EH (cell line): ENCODE measurements at regions not wholly inside any gene's neighbourhood (a gene's known extent, or its start where the extent isn't known, plus 50 kb on each side); places are given as distances from the start of the nearest gene placed in this dataset.

ENCODE experiments used
- DNase-seq: peaks from one replicate; pipeline ENCODE4 v3.0.0-alpha.2; 2015; ENCODE audit warnings: low read depth

DNA sequence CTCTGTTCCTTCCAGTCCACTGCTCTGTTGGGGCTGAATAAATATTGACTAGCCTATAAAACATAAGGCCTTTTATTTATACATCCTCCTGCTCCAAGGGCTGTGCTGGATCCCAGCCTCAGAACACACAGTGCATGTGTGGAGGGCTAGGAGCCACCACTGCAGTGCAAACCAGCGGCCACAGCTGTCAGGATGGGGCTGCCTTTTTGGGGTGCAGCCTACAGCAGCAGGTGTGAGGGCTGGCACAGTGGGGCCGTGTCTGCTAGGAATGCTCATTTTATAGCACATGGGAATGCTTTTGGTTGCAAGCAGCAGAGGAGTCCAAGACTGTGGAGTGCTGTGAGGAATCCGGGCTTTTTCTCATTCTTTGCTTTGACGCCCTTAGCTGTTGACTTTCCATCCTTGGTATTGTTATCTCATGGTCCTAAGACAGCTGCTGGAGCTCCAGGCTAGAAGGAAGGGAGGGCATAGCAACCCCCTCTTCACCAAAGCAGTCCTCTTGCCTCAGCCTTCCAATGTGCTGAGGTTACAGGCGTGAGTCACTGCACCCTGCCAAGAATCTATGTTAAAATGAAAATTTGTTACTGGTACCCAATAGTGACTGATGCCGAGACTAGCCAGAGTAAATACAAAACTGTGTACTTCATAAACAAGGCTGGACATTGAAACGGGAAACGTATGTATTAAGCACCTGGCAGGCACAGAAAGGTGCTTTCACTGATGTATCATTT, 334.3 kb upstream of the GATB start:
- peak; percentile 76 for DNase-seq

DNA sequence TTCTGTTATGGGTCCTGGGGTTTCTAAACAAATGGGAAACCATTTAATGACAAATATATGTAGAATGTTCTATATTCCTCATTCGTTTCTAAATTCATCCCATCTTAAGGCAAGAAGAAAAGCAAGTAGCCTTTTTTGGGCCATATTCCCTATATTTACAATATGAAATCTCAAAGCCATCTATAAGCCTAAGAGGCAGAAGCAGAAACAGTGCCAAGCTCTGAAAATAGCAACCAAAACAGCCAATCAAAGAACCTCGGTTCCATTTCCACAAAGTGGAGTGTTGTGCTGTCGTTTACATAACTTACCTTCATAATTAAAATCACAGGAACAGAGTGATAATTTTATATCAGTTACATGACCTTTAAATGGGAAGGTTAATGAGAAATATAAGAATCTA, 330.6 kb upstream of the GATB start:
- DNase-seq, result no peak

DNA sequence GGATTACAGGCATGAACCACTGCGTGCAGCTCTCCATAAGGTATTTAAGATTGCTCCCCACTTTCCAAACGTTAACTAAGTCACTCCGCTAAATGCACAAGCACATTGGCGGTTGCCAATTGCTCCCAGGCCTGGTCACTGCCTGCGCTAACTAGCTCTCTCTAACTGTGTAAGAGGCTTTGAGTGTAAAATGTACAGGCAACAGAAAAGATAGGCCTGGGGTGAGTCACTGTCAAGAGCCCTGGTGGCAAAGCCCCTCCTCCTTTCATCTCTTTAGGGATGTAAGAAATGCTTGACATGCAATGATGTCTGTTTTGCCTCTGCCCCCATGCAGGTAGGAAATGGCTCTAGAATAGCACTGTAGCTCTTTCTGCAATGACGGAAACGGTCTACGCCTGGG, 329.7 kb upstream of the GATB start:
- peak; percentile 18 for DNase-seq

DNA sequence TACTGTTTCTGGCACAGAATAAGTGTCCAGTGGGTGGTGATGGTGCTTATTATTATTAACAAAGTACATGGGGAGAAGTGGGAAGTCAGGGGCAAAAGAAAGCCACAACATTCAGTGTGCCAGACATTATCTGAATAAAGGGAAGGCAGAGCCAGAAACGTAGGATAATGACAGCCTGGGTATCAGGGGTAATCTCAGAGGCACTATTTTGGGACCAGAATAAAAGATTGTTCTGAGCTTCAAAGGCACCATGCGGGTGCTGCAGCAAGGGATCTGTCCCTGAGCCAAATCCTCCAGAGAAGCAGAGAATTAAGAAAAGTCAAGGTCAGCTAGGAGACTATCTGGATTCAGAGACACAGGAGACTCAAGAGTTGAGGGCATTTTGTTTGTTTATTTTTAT, 328.8 kb upstream of the GATB start:
- DNase-seq, result no peak

DNA sequence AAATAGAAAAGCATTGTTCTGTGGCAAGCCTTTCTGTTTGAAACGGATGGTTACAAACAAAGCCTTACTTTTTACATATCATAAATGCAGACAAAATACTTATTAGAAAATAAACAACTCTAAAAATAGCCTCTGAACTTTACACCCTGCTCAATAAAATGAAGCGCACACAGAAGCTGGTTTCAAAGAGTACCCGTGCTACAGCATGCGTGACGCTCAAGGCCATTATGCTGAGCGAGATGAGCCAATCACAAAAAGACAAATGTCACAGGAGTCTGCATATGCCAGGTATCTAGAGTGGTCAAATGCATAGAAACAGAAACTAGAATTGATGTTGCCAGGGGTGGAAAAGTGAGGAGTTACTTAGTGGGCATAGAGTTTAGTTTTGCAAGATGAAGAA, 326.5 kb upstream of the GATB start:
- no peak for DNase-seq

- no peak for DNase-seq
Observed at GRCh38 chr4:152085657-152086056, 324.9 kb upstream of the GATB start.

GRCh38 chr4:152083338-152083737, 322.5 kb upstream of the GATB start:
- no peak for DNase-seq

DNA sequence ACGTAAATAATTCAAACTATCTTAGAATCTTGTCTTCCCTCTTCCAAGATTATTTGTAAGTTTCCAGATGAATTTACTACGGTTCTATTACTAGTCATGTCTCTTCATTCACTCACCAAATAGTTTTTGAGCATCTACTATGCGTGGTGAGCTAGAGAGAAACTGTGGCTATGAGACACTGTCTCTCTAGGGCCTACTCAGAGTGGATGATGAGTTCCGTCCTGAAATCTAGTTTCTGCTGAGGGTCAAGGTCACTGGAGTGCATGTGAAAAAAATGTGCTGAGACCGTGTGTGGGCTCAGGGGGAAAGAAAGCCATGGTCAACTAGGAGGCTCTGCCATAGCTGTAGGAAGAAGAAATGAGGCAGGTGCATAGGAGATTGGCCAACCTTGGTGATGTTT, 320.2 kb upstream of the GATB start:
- no peak for DNase-seq

DNA sequence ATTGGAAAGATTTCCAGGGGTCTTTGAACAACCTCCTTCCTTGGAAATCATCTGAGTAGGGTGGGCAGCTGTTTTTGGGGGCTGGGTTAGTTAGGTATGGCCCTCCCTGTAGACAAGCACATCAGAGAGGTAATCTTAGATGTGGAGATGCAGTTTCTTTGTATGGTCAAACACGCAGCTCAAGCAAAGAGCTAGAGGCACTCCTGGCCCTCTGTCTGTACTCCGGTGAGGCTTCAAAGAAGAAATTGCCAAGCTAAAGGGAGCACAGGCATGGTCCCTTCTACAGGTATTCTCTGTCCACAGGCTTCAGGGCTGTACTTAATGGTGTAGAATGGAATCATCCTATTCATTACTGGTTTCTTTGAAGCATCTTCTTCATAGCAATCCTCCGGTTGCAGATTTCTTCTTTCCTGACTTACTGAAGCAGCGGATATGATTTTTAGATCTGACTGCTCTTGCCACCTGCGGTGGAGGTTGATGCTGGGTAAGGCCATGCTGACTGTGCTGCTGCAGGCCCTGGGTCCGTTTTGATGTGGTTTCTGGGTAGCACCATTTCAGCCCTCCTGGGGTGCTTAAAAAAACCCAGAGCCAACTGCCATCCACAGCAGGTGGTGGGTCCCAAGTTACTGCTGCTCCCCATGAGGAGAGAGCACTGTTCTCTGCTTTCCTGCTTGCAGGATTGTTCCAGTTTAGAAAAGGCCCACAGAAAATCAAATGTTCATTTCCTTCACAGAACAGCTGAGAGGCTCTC, 318.9 kb upstream of the GATB start:
- no peak for DNase-seq

DNA sequence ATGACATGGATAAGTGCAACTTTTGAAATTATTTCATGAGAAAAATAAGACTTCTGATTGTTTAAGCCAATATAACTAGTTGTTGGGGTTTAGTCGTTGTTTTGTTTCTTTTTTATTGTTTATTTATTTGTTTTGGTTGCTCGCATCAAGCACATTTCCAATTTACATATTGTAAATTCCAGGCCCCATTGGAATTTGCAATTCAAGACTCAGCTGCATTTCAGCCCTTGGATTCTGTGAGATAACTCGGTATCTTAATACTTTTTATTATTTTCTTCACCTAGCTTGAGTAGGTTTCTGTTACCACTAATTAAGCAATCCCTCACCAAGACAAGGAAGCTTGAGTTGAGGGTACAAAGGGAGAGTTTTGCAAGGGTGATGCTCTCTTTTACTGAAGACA, 318.3 kb upstream of the GATB start:
- DNase-seq, result no peak

GRCh38 chr4:152077582-152077981, 316.8 kb upstream of the GATB start:
- no peak for DNase-seq

DNA sequence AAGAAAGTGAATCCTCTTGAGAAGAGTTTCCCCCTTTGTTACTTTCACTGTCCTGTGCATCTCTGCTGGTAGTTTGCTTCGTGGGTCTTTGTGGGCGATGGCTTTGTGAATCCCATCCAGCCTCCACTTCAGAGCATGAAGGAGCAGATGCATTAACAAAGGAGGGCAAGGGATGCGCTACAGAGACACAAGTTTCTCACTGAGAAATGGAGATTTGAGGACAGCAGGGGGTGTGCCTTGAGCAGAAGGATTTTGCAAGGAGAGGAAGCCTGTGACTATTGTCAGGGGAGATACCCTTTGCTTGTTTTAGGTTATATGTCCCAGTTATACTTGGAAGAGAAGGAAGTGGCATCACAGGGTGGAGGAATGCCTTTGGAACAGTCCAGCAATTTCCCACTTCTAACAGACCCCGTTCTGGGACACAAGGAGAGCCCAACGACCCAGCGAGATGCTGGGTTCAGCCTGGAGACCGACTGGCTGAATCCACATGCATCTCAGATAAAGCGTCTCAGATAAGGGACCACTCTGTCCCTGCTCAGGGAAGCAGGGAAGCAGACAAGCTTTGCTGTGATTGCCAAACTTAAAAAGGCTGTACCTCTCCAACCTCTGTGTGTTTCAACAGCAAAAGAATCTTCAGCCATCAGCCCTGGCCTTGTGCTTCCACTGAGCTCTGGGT, 314.6 kb upstream of the GATB start:
- no peak for DNase-seq

- no peak for DNase-seq
Observed at GRCh38 chr4:152074573-152074972, 313.8 kb upstream of the GATB start.

DNA sequence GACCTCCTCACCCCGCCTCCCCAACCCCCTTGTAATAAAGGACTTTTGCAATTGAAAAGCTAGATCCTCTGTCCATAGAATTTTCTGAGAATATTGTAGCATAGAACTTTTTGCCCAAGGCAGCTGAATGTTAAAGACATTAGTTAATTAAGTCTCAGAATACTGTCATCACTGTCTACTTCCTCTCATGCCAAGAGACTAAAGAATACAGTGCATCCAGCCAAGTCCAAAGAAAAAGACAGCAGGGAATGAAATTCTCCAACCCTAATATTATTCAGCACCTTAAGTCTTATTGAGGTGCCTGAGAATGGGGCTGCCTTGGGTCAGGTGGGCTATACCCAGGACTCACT, 313.3 kb upstream of the GATB start:
- DNase-seq, result no peak

GRCh38 chr4:152073351-152074087, 312.7 kb upstream of the GATB start:
- no peak for DNase-seq

DNA sequence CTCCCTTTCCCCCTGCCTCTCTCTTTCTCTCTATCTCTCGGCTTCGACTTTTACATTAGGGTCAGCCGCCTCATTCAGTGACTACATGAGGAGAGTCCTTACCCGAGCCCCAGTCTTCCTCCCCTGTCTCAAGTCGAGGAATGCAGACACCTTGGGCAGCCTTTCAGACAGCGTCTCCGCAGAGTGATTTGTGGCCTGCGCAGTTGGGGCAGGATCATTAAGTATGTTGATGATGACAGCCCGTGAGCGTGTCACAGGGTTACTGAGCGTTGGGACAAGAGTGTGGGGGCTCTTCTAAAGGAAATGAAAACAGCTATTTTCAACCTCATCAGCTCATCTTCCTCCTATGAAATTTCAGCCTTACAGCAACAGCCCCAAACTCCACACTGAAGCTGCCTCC, 312.1 kb upstream of the GATB start:
- no peak for DNase-seq

GRCh38 chr4:152072001-152072485, 311.2 kb upstream of the GATB start:
- DNase-seq, result peak; percentile 51

- DNase-seq, result no peak
Observed at GRCh38 chr4:152070854-152071253, 310.0 kb upstream of the GATB start.

DNA sequence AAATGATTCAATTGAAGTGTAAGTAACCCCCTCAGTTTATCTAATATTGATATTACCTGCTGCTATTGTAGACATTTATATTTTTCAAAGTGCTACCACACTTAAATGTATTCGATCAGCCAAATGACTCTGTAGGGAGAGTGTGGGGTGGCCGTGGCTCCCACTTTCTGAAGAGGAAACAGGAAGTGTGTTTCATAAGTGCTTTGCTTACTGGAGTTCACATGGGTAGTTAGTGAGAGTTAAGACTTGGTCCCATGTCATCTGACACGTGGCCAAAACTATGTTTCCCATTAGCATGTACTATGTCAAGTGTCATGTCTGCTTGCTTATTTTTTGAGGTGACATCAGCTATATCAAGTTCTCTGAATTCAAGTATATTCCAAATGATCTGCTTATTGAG, 308.1 kb upstream of the GATB start:
- DNase-seq, result no peak

GRCh38 chr4:152065545-152065944, 304.7 kb upstream of the GATB start:
- no peak for DNase-seq

GRCh38 chr4:152064753-152065152, 303.9 kb upstream of the GATB start:
- DNase-seq, result no peak

- DNase-seq, result no peak
Observed at GRCh38 chr4:152064282-152064681, 303.5 kb upstream of the GATB start.
